ENCODE measurements at regions not wholly inside any gene's neighbourhood (a gene's known extent, or its start where the extent isn't known, plus 50 kb on each side); places are given as distances from the start of the nearest gene placed in this dataset.

- no peak for DNase-seq (ENCODE audit: low read depth)
Measured at GRCh38 chr4:63799166-63799565, 610.1 kb downstream of the TECRL start.

- DNase-seq (ENCODE audit: low read depth): no peak
Measured at GRCh38 chr4:63795301-63795700, 613.9 kb downstream of the TECRL start.

GRCh38 chr4:63790377-63790776, 618.9 kb downstream of the TECRL start:
- no peak for DNase-seq (ENCODE audit: low read depth)

- DNase-seq (ENCODE audit: low read depth): no peak
Measured at GRCh38 chr4:63788271-63788670, 621.0 kb downstream of the TECRL start.

GRCh38 chr4:63787326-63787725, 621.9 kb downstream of the TECRL start:
- no peak for DNase-seq (ENCODE audit: low read depth)

GRCh38 chr4:63786171-63786570, 623.1 kb downstream of the TECRL start:
- DNase-seq (ENCODE audit: low read depth): no peak

GRCh38 chr4:63784822-63785221, 624.4 kb downstream of the TECRL start:
- DNase-seq (ENCODE audit: low read depth): no peak

- no peak for DNase-seq (ENCODE audit: low read depth)
Measured at GRCh38 chr4:63777601-63778000, 631.6 kb downstream of the TECRL start.

GRCh38 chr4:63764400-63764799, 644.9 kb downstream of the TECRL start:
- DNase-seq (ENCODE audit: low read depth): no peak

GRCh38 chr4:63757929-63758328, 651.3 kb downstream of the TECRL start:
- DNase-seq (ENCODE audit: low read depth): no peak

GRCh38 chr4:63742882-63743281, 666.4 kb downstream of the TECRL start:
- DNase-seq (ENCODE audit: low read depth): no peak

GRCh38 chr4:63729519-63729918, 679.7 kb downstream of the TECRL start:
- DNase-seq (ENCODE audit: low read depth): no peak

GRCh38 chr4:63728480-63729177, 680.6 kb downstream of the TECRL start:
- no peak for DNase-seq (ENCODE audit: low read depth)

GRCh38 chr4:63717384-63717783, 691.9 kb downstream of the TECRL start:
- DNase-seq (ENCODE audit: low read depth): no peak

GRCh38 chr4:63708661-63709060, 700.6 kb downstream of the TECRL start:
- DNase-seq (ENCODE audit: low read depth): no peak

- no peak for DNase-seq (ENCODE audit: low read depth)
Measured at GRCh38 chr4:63700569-63700968, 708.7 kb downstream of the TECRL start.

GRCh38 chr4:63693321-63693720, 715.9 kb downstream of the TECRL start:
- DNase-seq (ENCODE audit: low read depth): no peak

GRCh38 chr4:63678358-63678931, 730.8 kb downstream of the TECRL start:
- no peak for DNase-seq (ENCODE audit: low read depth)

- no peak for DNase-seq (ENCODE audit: low read depth)
Measured at GRCh38 chr4:63670735-63671134, 738.5 kb downstream of the TECRL start.

GRCh38 chr4:63663870-63664269, 745.4 kb downstream of the TECRL start:
- DNase-seq (ENCODE audit: low read depth): no peak

GRCh38 chr4:63644396-63644795, 764.9 kb downstream of the TECRL start:
- no peak for DNase-seq (ENCODE audit: low read depth)

GRCh38 chr4:63637270-63637669, 772.0 kb downstream of the TECRL start:
- no peak for DNase-seq (ENCODE audit: low read depth)

GRCh38 chr4:63632858-63633257, 776.4 kb downstream of the TECRL start:
- DNase-seq (ENCODE audit: low read depth): no peak

- DNase-seq (ENCODE audit: low read depth): no peak
Measured at GRCh38 chr4:63620271-63620670, 789.0 kb downstream of the TECRL start.
